AG04450 (cell line): ENCODE measurements at regions not wholly inside any gene's neighbourhood (a gene's known extent, or its start where the extent isn't known, plus 50 kb on each side); places are given as distances from the start of the nearest gene placed in this dataset.

Source experiments
- CTCF ChIA-PET: fragments of 300-600, 350-600 bp; formaldehyde crosslinking; extraction: SDS; loops from one replicate; lab custom pipeline; 2022; ENCODE audit warnings: antibody characterized with exemption, inconsistent platforms; lab: Charles Lee
- POLR2A ChIA-PET: fragments of 350-600 bp; formaldehyde crosslinking; extraction: SDS; loops from one replicate; lab custom pipeline; 2021; ENCODE audit warnings: antibody characterized with exemption, inconsistent platforms; lab: Yijun Ruan, JAX
- DNase-seq: peaks from one replicate; pipeline ENCODE4 v3.0.0-alpha.2; 2011; ENCODE audit warnings: low read depth, low spot score
- H3K27ac ChIP-seq: one replicate; pipeline ENCODE4 v1.5.1; 2012; ENCODE audit warnings: low read depth, low read length, control low read depth
- H3K27me3 ChIP-seq: one replicate; pipeline ENCODE4 v1.6.0; 2012; ENCODE audit warnings: low read length; ENCODE audit not compliant: control insufficient read depth, insufficient read depth
- H3K4me3 ChIP-seq: 2 replicates; pipeline ENCODE4 v1.5.1; 2011; ENCODE audit warnings: mild to moderate bottlenecking, low read depth, low read length, control low read depth
- H3K9me3 ChIP-seq: 2 replicates; pipeline ENCODE4 v1.5.1; 2012; ENCODE audit warnings: low read length; ENCODE audit not compliant: control insufficient read depth, insufficient read depth
- CTCF ChIP-seq: IDR thresholded peaks from 2 replicates; pipeline ENCODE4 v1.5.1; 2011; ENCODE audit warnings: low read depth, low read length, control low read depth, inconsistent platforms

- no peak for DNase-seq
- Histone ChIP-seq H3K27ac (no peak overlapping the region), H3K4me3 (no peak overlapping the region), H3K27me3 (peaks cover 9% of the 10 kb centered on the region), H3K9me3 (peaks cover 20% of the 10 kb centered on the region)
- ChIA-PET CTCF (no interaction called here), POLR2A (no interaction called here)
- TF ChIP-seq CTCF = no peak
These were observed 117.8 kb downstream of the METRNL start for GRCh38 chr17:83196973-83197880.

DNA sequence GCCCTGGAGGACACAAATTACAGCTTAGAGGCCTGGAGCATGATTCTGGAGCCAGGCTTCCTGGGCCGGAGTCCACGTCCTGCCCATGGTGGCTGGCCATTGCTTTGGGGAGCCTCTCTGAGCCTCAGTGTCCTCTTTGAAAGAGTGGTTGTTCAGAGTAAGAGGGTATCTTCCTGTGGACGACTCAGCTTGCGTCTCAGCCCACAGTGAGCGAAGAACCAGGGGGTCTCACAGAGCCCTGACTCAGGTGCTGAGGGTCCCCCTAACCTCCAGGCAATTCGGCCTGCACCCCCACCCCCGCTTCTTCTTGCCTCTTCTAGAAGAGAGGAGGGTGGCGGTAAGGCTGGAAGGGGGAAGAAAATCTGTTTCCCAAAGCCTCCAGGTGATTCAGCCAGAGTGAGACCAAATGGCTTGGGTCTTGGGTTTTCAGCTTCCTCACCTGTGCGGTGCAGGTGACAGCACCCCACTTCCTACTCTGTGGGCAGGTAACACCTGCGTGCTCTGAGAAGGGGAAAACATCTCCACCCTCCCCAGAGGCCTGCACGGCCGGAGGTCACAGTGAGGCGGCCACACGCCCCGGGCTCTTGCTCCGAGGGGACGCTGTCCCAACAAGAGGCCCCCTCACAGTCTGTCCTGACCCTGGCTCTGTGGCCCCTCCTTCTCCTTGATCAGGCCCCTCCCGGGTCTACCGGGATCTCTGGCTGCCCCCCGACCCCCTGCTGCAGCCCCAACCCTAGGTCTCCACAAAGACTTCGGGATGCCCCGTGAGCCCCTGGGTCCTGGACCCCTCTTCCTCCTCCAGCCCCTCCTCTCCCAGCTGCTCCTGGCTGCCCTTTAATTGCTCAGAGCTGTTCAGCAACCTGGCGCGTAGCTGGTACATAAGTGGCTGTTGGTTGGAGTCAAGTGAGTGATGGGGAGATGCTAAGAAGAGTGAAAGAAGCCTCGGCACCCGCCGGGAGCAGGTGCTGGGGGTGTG, 119.2 kb downstream of the METRNL start:
- DNase-seq = no peak
- H3K27me3 ChIP-seq = peaks cover 9% of the 10 kb centered on the region
- peaks cover 20% of the 10 kb centered on the region for H3K9me3 ChIP-seq
- TF ChIP-seq CTCF = no peak
- ChIA-PET POLR2A (no interaction called here), CTCF (no interaction called here)
- H3K27ac ChIP-seq = no peak overlapping the region
- no peak overlapping the region for H3K4me3 ChIP-seq

- H3K27ac ChIP-seq = no peak overlapping the region
- ChIA-PET POLR2A (no interaction called here), CTCF (interaction anchor here (1.5 kb wide), 1 partner anchor 418 kb away, joined by 5 read pairs; no protein-coding TSS in a partner anchor)
- H3K27me3 ChIP-seq = peaks cover 6% of the 10 kb centered on the region
- no peak for DNase-seq
- H3K9me3 ChIP-seq = peaks cover 16% of the 10 kb centered on the region
- H3K4me3 ChIP-seq = no peak overlapping the region
- no peak for TF ChIP-seq CTCF
These were observed 120.2 kb downstream of the METRNL start for GRCh38 chr17:83199500-83200201.

DNA sequence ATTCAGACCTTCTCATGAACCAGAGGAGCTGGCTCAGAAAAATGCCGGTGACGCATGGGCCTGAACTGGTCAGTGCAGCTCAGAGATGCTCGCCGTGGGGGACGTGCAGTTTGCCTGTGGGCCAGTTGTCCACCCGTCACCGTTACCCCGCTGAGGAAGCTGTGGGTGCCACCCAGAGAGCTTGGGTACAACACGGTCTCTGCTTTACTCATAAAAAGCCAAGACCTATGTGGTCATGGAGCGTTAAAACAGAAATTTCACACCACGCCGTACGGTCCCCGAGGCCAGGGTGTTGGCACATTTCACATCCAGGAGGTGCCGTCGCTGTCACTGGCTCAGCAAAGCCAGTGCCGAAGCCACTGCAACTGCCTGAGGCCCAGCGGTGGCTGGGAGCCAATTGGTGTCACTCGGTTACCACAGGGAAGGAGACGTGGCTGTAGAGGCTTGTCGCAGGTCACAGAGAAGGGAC, 120.9 kb downstream of the METRNL start:
- ChIA-PET CTCF (interaction anchor here (1.5 kb wide), 1 partner anchor 418 kb away, joined by 5 read pairs; no protein-coding TSS in a partner anchor), POLR2A (no interaction called here)
- Histone ChIP-seq H3K4me3 (no peak overlapping the region), H3K9me3 (peaks cover 10% of the 10 kb centered on the region), H3K27ac (no peak overlapping the region), H3K27me3 (peaks cover 6% of the 10 kb centered on the region)
- DNase-seq = no peak
- no peak for TF ChIP-seq CTCF
